GM23338 (cell line): ENCODE measurements at regions not wholly inside any gene's neighbourhood (a gene's known extent, or its start where the extent isn't known, plus 50 kb on each side); places are given as distances from the start of the nearest gene placed in this dataset.

Source experiments
- CREB1 ChIP-seq: fragments of 250-450 bp; sonication (Bioruptor Pico); IDR thresholded peaks from 2 replicates; pipeline ENCODE4 v1.5.0; 2020; ENCODE audit warnings: low read depth, mild to moderate bottlenecking, moderate library complexity
- CTCF ChIP-seq, 2 experiments: fragments of 200-600 bp in 1 of 2; sonication (generic) in 1 of 2; conservative IDR thresholded peaks; 2 replicates each; pipeline versions ENCODE4 v1.5.1 to v1.6.1; 2016 to 2017; ENCODE audit warnings: antibody characterized with exemption in 2 of 2, low read depth in 2 of 2, mild to moderate bottlenecking in 2 of 2, moderate library complexity in 1 of 2
- ETS1 ChIP-seq: IDR thresholded peaks from 2 replicates; pipeline ENCODE4 v1.6.1; 2016; ENCODE audit warnings: antibody characterized with exemption
- EZH2 ChIP-seq: fragments of 200-600 bp; sonication (generic); IDR thresholded peaks from one replicate; pipeline ENCODE4 v1.8.0; 2017; ENCODE audit warnings: antibody characterized with exemption, mild to moderate bottlenecking, low read depth; ENCODE audit not compliant: unreplicated experiment
- EZH2phosphoT487 ChIP-seq: fragments of 200-600 bp; sonication (generic); IDR thresholded peaks from one replicate; pipeline ENCODE4 v1.8.1; 2018; ENCODE audit warnings: antibody characterized with exemption; ENCODE audit not compliant: unreplicated experiment
- JUNB ChIP-seq: IDR thresholded peaks from one replicate; pipeline ENCODE4 v1.6.1; 2016; ENCODE audit warnings: antibody characterized with exemption; ENCODE audit not compliant: unreplicated experiment
- NANOG ChIP-seq: IDR thresholded peaks from 2 replicates; pipeline ENCODE4 v1.6.1; 2016; ENCODE audit warnings: antibody characterized with exemption, borderline replicate concordance
- STAT1 ChIP-seq: IDR thresholded peaks from one replicate; pipeline ENCODE4 v1.6.1; 2016; ENCODE audit warnings: antibody characterized with exemption; ENCODE audit not compliant: unreplicated experiment
- ZNF114 ChIP-seq: fragments of 250-450 bp; sonication (Bioruptor Pico); IDR thresholded peaks from 2 replicates; pipeline ENCODE4 v1.5.0; 2020; ENCODE audit warnings: mild to moderate bottlenecking, moderate library complexity
- ZNF462 ChIP-seq: fragments of 250-450 bp; sonication (Bioruptor Pico); IDR thresholded peaks from 2 replicates; pipeline ENCODE4 v1.5.0; 2020; ENCODE audit warnings: mild to moderate bottlenecking, moderate library complexity

GRCh38 chr1:98422816-98423215 is 238.7 kb upstream of the SNX7 start (continued):
- TF ChIP-seq ZNF462 (no peak), ZNF114 (no peak), ETS1 (no peak), EZH2 (no peak), CREB1 (no peak), STAT1 (no peak), JUNB (no peak), NANOG (no peak), CTCF (conservative IDR thresholded peaks at IDR 0.05; ENCODE audit: low read depth in 2 of 2) (no peak), EZH2phosphoT487 (no peak)
